Breast epithelium (tissue), 3 donors: ENCODE measurements at regions not wholly inside any gene's neighbourhood (a gene's known extent, or its start where the extent isn't known, plus 50 kb on each side); places are given as distances from the start of the nearest gene placed in this dataset.

Experiments
- POLR2A ChIP-seq: fragments of 450-650 bp; IDR thresholded peaks from one replicate; pipeline ENCODE4 v1.6.1; 2016; ENCODE audit warnings: antibody characterized with exemption, mild to moderate bottlenecking, moderate library complexity
- POLR2AphosphoS5 ChIP-seq, 3 donors: sonication (generic); formaldehyde crosslinking; IDR thresholded peaks; one replicate each; pipeline ENCODE4 v1.6.1; 2017; ENCODE audit warnings: antibody characterized with exemption in 3 of 3
- TF ChIP-seq, protein P1 (sequence below), 3 donors: fragments of 450-650 bp; IDR thresholded peaks; one replicate each; pipeline ENCODE4 v1.5.1; 2016 to 2017; ENCODE audit warnings: antibody characterized with exemption in 3 of 3, mild to moderate bottlenecking in 3 of 3, moderate library complexity in 3 of 3

DNA sequence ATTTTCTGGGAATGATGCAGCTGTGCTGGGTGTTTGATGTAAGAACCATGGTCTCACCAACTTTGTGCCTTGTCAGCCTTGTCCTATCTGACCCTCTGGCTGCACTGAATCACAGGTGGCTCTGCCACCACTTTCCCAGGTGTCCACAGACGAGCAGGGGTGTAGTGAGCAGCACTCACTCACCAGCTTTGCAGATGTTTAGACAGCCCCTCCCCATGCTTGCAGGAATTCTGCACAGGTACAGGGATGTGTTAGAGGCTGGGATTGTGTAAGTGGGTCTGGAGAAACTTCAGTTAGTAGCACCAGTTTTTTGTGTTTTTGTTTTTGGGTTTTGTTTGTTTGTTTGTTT is 88.2 kb upstream of the NAA20 start:
- TF ChIP-seq, protein P1, sequence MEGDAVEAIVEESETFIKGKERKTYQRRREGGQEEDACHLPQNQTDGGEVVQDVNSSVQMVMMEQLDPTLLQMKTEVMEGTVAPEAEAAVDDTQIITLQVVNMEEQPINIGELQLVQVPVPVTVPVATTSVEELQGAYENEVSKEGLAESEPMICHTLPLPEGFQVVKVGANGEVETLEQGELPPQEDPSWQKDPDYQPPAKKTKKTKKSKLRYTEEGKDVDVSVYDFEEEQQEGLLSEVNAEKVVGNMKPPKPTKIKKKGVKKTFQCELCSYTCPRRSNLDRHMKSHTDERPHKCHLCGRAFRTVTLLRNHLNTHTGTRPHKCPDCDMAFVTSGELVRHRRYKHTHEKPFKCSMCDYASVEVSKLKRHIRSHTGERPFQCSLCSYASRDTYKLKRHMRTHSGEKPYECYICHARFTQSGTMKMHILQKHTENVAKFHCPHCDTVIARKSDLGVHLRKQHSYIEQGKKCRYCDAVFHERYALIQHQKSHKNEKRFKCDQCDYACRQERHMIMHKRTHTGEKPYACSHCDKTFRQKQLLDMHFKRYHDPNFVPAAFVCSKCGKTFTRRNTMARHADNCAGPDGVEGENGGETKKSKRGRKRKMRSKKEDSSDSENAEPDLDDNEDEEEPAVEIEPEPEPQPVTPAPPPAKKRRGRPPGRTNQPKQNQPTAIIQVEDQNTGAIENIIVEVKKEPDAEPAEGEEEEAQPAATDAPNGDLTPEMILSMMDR (IDR thresholded peaks at IDR 0.05): no peak
- TF ChIP-seq POLR2AphosphoS5 (IDR thresholded peaks at IDR 0.05) (no peak), POLR2A (no peak)
